ENCODE measurements at regions not wholly inside any gene's neighbourhood (a gene's known extent, or its start where the extent isn't known, plus 50 kb on each side); places are given as distances from the start of the nearest gene placed in this dataset.
"Not testable (repeated sequence)": the region's sequence is repeated elsewhere in the genome, so short reads cannot be mapped to it uniquely, and the experiment has no call there.

- H3K4me1 Mint-ChIP-seq (ENCODE audit: unreplicated experiment); H3K27ac Mint-ChIP-seq (ENCODE audit: unreplicated experiment); DNase-seq (ENCODE audit: low spot score); H3K4me3 Mint-ChIP-seq (ENCODE audit: unreplicated experiment); H3K27me3 Mint-ChIP-seq (ENCODE audit: unreplicated experiment); H3K9me3 Mint-ChIP-seq (ENCODE audit: unreplicated experiment); H3K36me3 Mint-ChIP-seq (ENCODE audit: low read depth, unreplicated experiment): not testable (repeated sequence)
Observed at GRCh38 chr12:131207300-131207660, 253.6 kb downstream of the ADGRD1 start.

- H3K4me3 Mint-ChIP-seq (ENCODE audit: unreplicated experiment); H3K9me3 Mint-ChIP-seq (ENCODE audit: unreplicated experiment); H3K27ac Mint-ChIP-seq (ENCODE audit: unreplicated experiment); DNase-seq (ENCODE audit: low spot score); H3K27me3 Mint-ChIP-seq (ENCODE audit: unreplicated experiment); H3K4me1 Mint-ChIP-seq (ENCODE audit: unreplicated experiment); H3K36me3 Mint-ChIP-seq (ENCODE audit: low read depth, unreplicated experiment): not testable (repeated sequence)
Observed at GRCh38 chr12:131207841-131208240, 254.1 kb downstream of the ADGRD1 start.

- DNase-seq (ENCODE audit: low spot score) = no peak
- Mint-ChIP-seq H3K36me3 (ENCODE audit: low read depth, unreplicated experiment) (no peaks in the 10 kb centered on the region), H3K9me3 (ENCODE audit: unreplicated experiment) (no peaks in the 10 kb centered on the region), H3K27me3 (ENCODE audit: unreplicated experiment) (peaks cover 2% of the 10 kb centered on the region), H3K27ac (ENCODE audit: unreplicated experiment) (no peak overlapping the region), H3K4me3 (ENCODE audit: unreplicated experiment) (no peak overlapping the region), H3K4me1 (ENCODE audit: unreplicated experiment) (no peaks in the 10 kb centered on the region)
- TF ChIP-seq CTCF (IDR thresholded peaks at IDR 0.05; ENCODE audit: unreplicated experiment) = no peak
Observed at GRCh38 chr12:131208425-131208824, 254.7 kb downstream of the ADGRD1 start.

- DNase-seq (ENCODE audit: low spot score) = no peak
- TF ChIP-seq CTCF (IDR thresholded peaks at IDR 0.05; ENCODE audit: unreplicated experiment) = no peak
- Mint-ChIP-seq H3K4me3 (ENCODE audit: unreplicated experiment) (no peak overlapping the region), H3K27ac (ENCODE audit: unreplicated experiment) (no peak overlapping the region), H3K36me3 (ENCODE audit: low read depth, unreplicated experiment) (no peaks in the 10 kb centered on the region), H3K4me1 (ENCODE audit: unreplicated experiment) (no peaks in the 10 kb centered on the region), H3K27me3 (ENCODE audit: unreplicated experiment) (peaks cover 2% of the 10 kb centered on the region), H3K9me3 (ENCODE audit: unreplicated experiment) (no peaks in the 10 kb centered on the region)
Observed at GRCh38 chr12:131209082-131210070, 255.7 kb downstream of the ADGRD1 start.

- Mint-ChIP-seq H3K4me1 (ENCODE audit: unreplicated experiment) (no peaks in the 10 kb centered on the region), H3K27ac (ENCODE audit: unreplicated experiment) (no peak overlapping the region), H3K27me3 (ENCODE audit: unreplicated experiment) (peaks cover 2% of the 10 kb centered on the region), H3K9me3 (ENCODE audit: unreplicated experiment) (no peaks in the 10 kb centered on the region), H3K36me3 (ENCODE audit: low read depth, unreplicated experiment) (no peaks in the 10 kb centered on the region), H3K4me3 (ENCODE audit: unreplicated experiment) (no peak overlapping the region)
- DNase-seq (ENCODE audit: low spot score) = no peak
- no peak for TF ChIP-seq CTCF (IDR thresholded peaks at IDR 0.05; ENCODE audit: unreplicated experiment)
Observed at GRCh38 chr12:131210506-131211339, 257.0 kb downstream of the ADGRD1 start.
